HEK293 (cell line): ENCODE measurements at regions not wholly inside any gene's neighbourhood (a gene's known extent, or its start where the extent isn't known, plus 50 kb on each side); places are given as distances from the start of the nearest gene placed in this dataset.

Experiments
- CTCF ChIA-PET: fragments of 350-600 bp; formaldehyde crosslinking; extraction: SDS; loops from one replicate; lab custom pipeline; 2021; ENCODE audit warnings: antibody characterized with exemption; lab: Yijun Ruan, JAX
- POLR2A ChIA-PET: fragments of 300-600 bp; formaldehyde crosslinking; extraction: SDS; loops from one replicate; lab custom pipeline; 2020; ENCODE audit warnings: antibody characterized with exemption, inconsistent platforms; lab: Yijun Ruan, JAX
- H3K27ac ChIP-seq: fragments of 200-500 bp; sonication (Bioruptor generic); 2 replicates; pipeline ENCODE4 v1.5.1; 2014; ENCODE audit warnings: low read depth, low read length, control low read depth, inconsistent platforms; ENCODE audit errors: extremely low read depth
- H3K36me3 ChIP-seq, 2 experiments: fragments of 200-500 bp in 1 of 2; sonication (Bioruptor generic) in 1 of 2; 1 replicate in 1 of 2; 2 replicates in 1 of 2; pipeline ENCODE4 v1.5.1; 2014 to 2017; ENCODE audit warnings: inconsistent platforms in 2 of 2, low read length in 2 of 2; ENCODE audit not compliant: control insufficient read depth in 2 of 2, insufficient read depth in 1 of 2
- H3K4me1 ChIP-seq: fragments of 200-500 bp; sonication (Bioruptor generic); 2 replicates; pipeline ENCODE4 v1.5.1; 2014; ENCODE audit warnings: mild to moderate bottlenecking, low read length, inconsistent platforms; ENCODE audit not compliant: control insufficient read depth, insufficient read depth
- H3K4me3 ChIP-seq: 2 replicates; pipeline ENCODE4 v1.5.1; 2011; ENCODE audit warnings: low read depth, mild to moderate bottlenecking, control low read depth, low read length, moderate library complexity
- H3K9me3 ChIP-seq: fragments of 200-500 bp; sonication (Bioruptor generic); 2 replicates; pipeline ENCODE4 v1.5.1; 2014; ENCODE audit warnings: low read depth, low read length, inconsistent platforms; ENCODE audit not compliant: control insufficient read depth, insufficient read depth
- GFI1B ChIP-seq: fragments of 450-650 bp; formaldehyde crosslinking; IDR thresholded peaks from 2 replicates; pipeline ENCODE4 v1.5.1; 2016; ENCODE audit warnings: missing biosample characterization, missing genetic modification characterization
- GLI2 ChIP-seq: fragments of 450-650 bp; formaldehyde crosslinking; IDR thresholded peaks from 2 replicates; pipeline ENCODE4; 2017; ENCODE audit warnings: missing biosample characterization, missing genetic modification characterization, low read depth, borderline replicate concordance
- KLF8 ChIP-seq: fragments of 450-650 bp; formaldehyde crosslinking; IDR thresholded peaks from 2 replicates; pipeline ENCODE4 v1.5.1; 2016; ENCODE audit warnings: missing biosample characterization, missing genetic modification characterization
- PBX3 ChIP-seq: sonication (generic); formaldehyde crosslinking; IDR thresholded peaks from 2 replicates; pipeline ENCODE4 v1.8.1; 2022; ENCODE audit warnings: mild to moderate bottlenecking, moderate library complexity, missing genetic modification reagents
- SETDB1 ChIP-seq: IDR thresholded peaks from one replicate; pipeline ENCODE4 v1.6.1; 2017; ENCODE audit warnings: mild to moderate bottlenecking, low read length, moderate library complexity, mixed read lengths; ENCODE audit not compliant: insufficient read length
- TRIM28 ChIP-seq: IDR thresholded peaks from 2 replicates; pipeline ENCODE4 v1.6.1; 2011; ENCODE audit warnings: low read length, control low read depth, borderline replicate concordance
- ZNF121 ChIP-seq: fragments of 450-650 bp; formaldehyde crosslinking; IDR thresholded peaks from 2 replicates; pipeline ENCODE4 v1.5.1; 2016; ENCODE audit warnings: missing biosample characterization, missing genetic modification characterization
- ZNF510 ChIP-seq: fragments of 450-650 bp; formaldehyde crosslinking; IDR thresholded peaks from 2 replicates; pipeline ENCODE4 v1.5.1; 2018; ENCODE audit warnings: mild to moderate bottlenecking, missing genetic modification characterization, missing biosample characterization; ENCODE audit not compliant: insufficient replicate concordance
- ZNF561 ChIP-seq: fragments of 450-650 bp; IDR thresholded peaks from 2 replicates; pipeline ENCODE4 v1.5.1; 2018; ENCODE audit warnings: missing biosample characterization, missing genetic modification characterization, borderline replicate concordance
- ZNF623 ChIP-seq: fragments of 450-650 bp; formaldehyde crosslinking; IDR thresholded peaks from 2 replicates; pipeline ENCODE4 v1.5.1; 2016; ENCODE audit warnings: missing biosample characterization, missing genetic modification characterization
- ZNF670 ChIP-seq: fragments of 450-650 bp; formaldehyde crosslinking; IDR thresholded peaks from 2 replicates; pipeline ENCODE4 v1.5.1; 2016; ENCODE audit warnings: missing biosample characterization, missing genetic modification characterization, low read depth
- ZNF677 ChIP-seq: fragments of 450-650 bp; IDR thresholded peaks from 2 replicates; pipeline ENCODE4 v1.5.0; 2018; ENCODE audit warnings: missing biosample characterization, mild to moderate bottlenecking, missing genetic modification characterization, moderate library complexity
- ZSCAN16 ChIP-seq: fragments of 450-650 bp; formaldehyde crosslinking; IDR thresholded peaks from 2 replicates; pipeline ENCODE4 v1.5.1; 2016; ENCODE audit warnings: missing biosample characterization, missing genetic modification characterization
- TF ChIP-seq, protein P1 (sequence below): fragments of 450-650 bp; IDR thresholded peaks from 2 replicates; pipeline ENCODE4 v1.5.1; 2018; ENCODE audit warnings: missing biosample characterization, mild to moderate bottlenecking, missing genetic modification characterization
- TF ChIP-seq, protein P2 (sequence below): fragments of 450-650 bp; formaldehyde crosslinking; IDR thresholded peaks from 2 replicates; pipeline ENCODE4 v1.5.1; 2016; ENCODE audit warnings: missing biosample characterization, missing genetic modification characterization
- TF ChIP-seq, protein P3 (sequence below): fragments of 450-650 bp; formaldehyde crosslinking; IDR thresholded peaks from 2 replicates; pipeline ENCODE4 v1.5.1; 2016; ENCODE audit warnings: missing biosample characterization, missing genetic modification characterization
- TF ChIP-seq, protein P4 (sequence below): fragments of 450-650 bp; formaldehyde crosslinking; IDR thresholded peaks from 2 replicates; pipeline ENCODE4 v1.5.1; 2016; ENCODE audit warnings: missing biosample characterization, missing genetic modification characterization
- TF ChIP-seq, protein P5 (sequence below): fragments of 450-650 bp; formaldehyde crosslinking; IDR thresholded peaks from 2 replicates; pipeline ENCODE4 v1.5.1; 2016; ENCODE audit warnings: missing biosample characterization, missing genetic modification characterization

DNA sequence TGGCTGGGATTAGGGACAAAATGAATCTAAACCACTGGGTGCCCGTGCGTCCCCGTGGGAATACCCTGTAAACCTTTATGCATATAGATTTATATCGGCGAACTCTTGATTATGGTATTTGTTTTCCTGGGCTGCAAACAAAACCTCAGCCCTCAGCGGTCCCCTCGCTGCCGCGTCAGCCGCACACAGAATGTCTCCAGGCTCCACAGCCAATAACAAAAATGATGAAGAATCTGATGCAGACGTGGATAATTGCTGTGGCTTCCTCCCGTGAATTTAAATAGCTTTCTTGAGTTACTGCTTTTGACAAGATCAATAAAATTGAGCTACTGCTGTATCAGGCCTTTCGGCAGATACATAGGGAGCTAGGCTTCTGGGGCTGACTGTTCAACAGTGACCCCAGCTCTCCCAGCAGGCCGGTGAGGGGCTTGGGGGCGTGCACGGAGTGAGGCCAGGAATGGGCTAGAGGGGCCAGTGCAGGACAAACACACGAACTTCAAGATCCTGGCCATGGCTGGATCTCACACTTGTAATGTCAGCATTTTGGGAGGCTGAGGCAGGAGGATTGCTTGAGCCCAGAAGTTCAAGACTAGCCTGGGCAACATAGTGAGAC is 125.8 kb upstream of the NCOR2 start:
- ChIA-PET CTCF (interaction anchor here (0.6 to 1.4 kb wide), 6 partner anchors 8 to 1138 kb away, joined by 3 to 4 read pairs (median 3); no protein-coding TSS in a partner anchor), POLR2A (interaction anchor here (1.3 kb wide), 1 partner anchor 27 kb away, joined by 4 read pairs; no protein-coding TSS in a partner anchor)
- peaks cover 5% of the 10 kb centered on the region for H3K4me1 ChIP-seq
- no peak overlapping the region for H3K27ac ChIP-seq
- no peaks in the 10 kb centered on the region for H3K36me3 ChIP-seq
- no peak overlapping the region for H3K4me3 ChIP-seq
- no peaks in the 10 kb centered on the region for H3K9me3 ChIP-seq
- no peak for TF ChIP-seq GLI2 (tag by site-specific recombination)
- TF ChIP-seq ZNF561 (tag by site-specific recombination) = no peak
- TF ChIP-seq, protein P1, sequence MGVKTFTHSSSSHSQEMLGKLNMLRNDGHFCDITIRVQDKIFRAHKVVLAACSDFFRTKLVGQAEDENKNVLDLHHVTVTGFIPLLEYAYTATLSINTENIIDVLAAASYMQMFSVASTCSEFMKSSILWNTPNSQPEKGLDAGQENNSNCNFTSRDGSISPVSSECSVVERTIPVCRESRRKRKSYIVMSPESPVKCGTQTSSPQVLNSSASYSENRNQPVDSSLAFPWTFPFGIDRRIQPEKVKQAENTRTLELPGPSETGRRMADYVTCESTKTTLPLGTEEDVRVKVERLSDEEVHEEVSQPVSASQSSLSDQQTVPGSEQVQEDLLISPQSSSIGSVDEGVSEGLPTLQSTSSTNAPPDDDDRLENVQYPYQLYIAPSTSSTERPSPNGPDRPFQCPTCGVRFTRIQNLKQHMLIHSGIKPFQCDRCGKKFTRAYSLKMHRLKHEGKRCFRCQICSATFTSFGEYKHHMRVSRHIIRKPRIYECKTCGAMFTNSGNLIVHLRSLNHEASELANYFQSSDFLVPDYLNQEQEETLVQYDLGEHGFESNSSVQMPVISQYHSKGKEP (tag by site-specific recombination) = no peak
- TF ChIP-seq ZNF121 (tag by site-specific recombination) = 0 out of 2 replicates have a peak, but pooled peaks have one; percentile 30
- TF ChIP-seq KLF8 (tag by site-specific recombination) = no peak
- TF ChIP-seq ZNF510 (tag by site-specific recombination) = no peak
- TF ChIP-seq ZNF670 = no peak
- TF ChIP-seq, all 188 proteins: peak for 1

- no peak for TF ChIP-seq PBX3 (CRISPR knock-in tag)
- TF ChIP-seq ZSCAN16 (tag by site-specific recombination) = no peak
- TF ChIP-seq, protein P2, sequence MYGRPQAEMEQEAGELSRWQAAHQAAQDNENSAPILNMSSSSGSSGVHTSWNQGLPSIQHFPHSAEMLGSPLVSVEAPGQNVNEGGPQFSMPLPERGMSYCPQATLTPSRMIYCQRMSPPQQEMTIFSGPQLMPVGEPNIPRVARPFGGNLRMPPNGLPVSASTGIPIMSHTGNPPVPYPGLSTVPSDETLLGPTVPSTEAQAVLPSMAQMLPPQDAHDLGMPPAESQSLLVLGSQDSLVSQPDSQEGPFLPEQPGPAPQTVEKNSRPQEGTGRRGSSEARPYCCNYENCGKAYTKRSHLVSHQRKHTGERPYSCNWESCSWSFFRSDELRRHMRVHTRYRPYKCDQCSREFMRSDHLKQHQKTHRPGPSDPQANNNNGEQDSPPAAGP (tag by site-specific recombination) = no peak
- TF ChIP-seq ZNF677 (tag by site-specific recombination) = no peak
- no peak for TF ChIP-seq ZNF623 (tag by site-specific recombination)
- TF ChIP-seq, protein P3, sequence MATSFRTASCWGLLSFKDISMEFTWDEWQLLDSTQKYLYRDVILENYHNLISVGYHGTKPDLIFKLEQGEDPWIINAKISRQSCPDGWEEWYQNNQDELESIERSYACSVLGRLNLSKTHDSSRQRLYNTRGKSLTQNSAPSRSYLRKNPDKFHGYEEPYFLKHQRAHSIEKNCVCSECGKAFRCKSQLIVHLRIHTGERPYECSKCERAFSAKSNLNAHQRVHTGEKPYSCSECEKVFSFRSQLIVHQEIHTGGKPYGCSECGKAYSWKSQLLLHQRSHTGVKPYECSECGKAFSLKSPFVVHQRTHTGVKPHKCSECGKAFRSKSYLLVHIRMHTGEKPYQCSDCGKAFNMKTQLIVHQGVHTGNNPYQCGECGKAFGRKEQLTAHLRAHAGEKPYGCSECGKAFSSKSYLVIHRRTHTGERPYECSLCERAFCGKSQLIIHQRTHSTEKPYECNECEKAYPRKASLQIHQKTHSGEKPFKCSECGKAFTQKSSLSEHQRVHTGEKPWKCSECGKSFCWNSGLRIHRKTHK (tag by site-specific recombination) = peak; percentile 100
- TF ChIP-seq SETDB1 = peak; percentile 82
- Histone ChIP-seq H3K9me3 (no peaks in the 10 kb centered on the region), H3K4me1 (peaks cover 4% of the 10 kb centered on the region), H3K4me3 (no peak overlapping the region), H3K27ac (no peak overlapping the region), H3K36me3 (no peaks in the 10 kb centered on the region)
- CTCF ChIA-PET = interaction anchor here (0.7 kb wide), 1 partner anchor 153 kb away, joined by 3 read pairs; no protein-coding TSS in a partner anchor
- POLR2A ChIA-PET = interaction anchor here (0.5 kb wide), 1 partner anchor 9 kb away, joined by 4 read pairs; no protein-coding TSS in a partner anchor
Measured at GRCh38 chr12:124692443-124692842, 125.0 kb upstream of the NCOR2 start.

DNA sequence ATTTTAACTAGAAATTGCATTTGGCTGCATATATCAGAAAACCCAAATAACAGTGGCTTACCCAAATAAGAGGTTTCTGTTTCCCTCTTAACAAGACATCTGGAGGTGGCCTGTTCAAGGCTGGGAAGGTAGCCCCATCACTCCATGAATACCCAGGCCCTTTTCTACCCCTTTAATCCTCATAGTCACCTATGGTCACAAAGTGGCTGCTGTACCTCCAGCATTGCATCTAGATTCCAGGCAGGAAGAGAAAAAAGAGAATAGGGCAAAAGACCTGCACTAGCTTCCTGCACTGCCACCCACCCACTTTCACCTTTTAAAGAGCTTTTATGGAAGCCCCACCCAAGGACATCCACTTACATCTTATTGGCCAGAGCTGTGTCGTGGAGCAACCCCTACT is 124.0 kb upstream of the NCOR2 start:
- peaks cover 4% of the 10 kb centered on the region for H3K4me1 ChIP-seq
- ChIA-PET CTCF (interaction anchor here (0.6 kb wide), 1 partner anchor 11 kb away, joined by 3 read pairs; no protein-coding TSS in a partner anchor), POLR2A (no interaction called here)
- H3K36me3 ChIP-seq = no peaks in the 10 kb centered on the region
- H3K27ac ChIP-seq = no peak overlapping the region
- TF ChIP-seq, protein P4, sequence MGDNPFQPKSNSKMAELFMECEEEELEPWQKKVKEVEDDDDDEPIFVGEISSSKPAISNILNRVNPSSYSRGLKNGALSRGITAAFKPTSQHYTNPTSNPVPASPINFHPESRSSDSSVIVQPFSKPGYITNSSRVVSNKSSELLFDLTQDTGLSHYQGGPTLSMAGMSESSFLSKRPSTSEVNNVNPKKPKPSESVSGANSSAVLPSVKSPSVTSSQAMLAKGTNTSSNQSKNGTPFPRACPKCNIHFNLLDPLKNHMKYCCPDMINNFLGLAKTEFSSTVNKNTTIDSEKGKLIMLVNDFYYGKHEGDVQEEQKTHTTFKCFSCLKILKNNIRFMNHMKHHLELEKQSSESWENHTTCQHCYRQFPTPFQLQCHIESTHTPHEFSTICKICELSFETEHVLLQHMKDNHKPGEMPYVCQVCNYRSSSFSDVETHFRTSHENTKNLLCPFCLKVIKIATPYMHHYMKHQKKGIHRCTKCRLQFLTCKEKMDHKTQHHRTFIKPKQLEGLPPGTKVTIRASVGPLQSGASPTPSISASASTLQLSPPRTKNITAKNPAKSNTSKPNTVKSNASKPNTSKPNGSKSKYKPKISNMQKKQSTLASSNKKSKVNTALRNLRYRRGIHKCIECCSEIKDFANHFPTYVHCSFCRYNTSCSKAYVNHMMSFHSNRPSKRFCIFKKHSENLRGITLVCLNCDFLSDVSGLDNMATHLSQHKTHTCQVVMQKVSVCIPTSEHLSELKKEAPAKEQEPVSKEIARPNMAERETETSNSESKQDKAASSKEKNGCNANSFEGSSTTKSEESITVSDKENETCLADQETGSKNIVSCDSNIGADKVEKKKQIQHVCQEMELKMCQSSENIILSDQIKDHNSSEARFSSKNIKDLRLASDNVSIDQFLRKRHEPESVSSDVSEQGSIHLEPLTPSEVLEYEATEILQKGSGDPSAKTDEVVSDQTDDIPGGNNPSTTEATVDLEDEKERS = 0 out of 2 replicates have a peak, but pooled peaks have one; percentile 46
- no peak for TF ChIP-seq GFI1B (tag by site-specific recombination)
- peak; percentile 45; the same call in 1 of the 2 replicates for TF ChIP-seq TRIM28
- TF ChIP-seq, protein P5, sequence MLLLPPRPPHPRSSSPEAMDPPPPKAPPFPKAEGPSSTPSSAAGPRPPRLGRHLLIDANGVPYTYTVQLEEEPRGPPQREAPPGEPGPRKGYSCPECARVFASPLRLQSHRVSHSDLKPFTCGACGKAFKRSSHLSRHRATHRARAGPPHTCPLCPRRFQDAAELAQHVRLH (tag by site-specific recombination) = peak; percentile 64; the same call in 1 of the 2 replicates
- H3K9me3 ChIP-seq = no peaks in the 10 kb centered on the region
- H3K4me3 ChIP-seq = no peak overlapping the region
